HG02970 (cell line): ENCODE measurements at regions not wholly inside any gene's neighbourhood (a gene's known extent, or its start where the extent isn't known, plus 50 kb on each side); places are given as distances from the start of the nearest gene placed in this dataset.
"Not testable (repeated sequence)": the region's sequence is repeated elsewhere in the genome, so short reads cannot be mapped to it uniquely, and the experiment has no call there.

Experiments used
- ATAC-seq: cut with Tn5 transposase; IDR thresholded peaks from one replicate; pipeline ENCODE4 v1.9.1; 2021; ENCODE audit warnings: mild to moderate bottlenecking, moderate library complexity, moderate number of reproducible peaks; ENCODE audit not compliant: unreplicated experiment, low FRiP score

GRCh38 chr12:76653342-76653741, 93.8 kb upstream of the OSBPL8 start:
- ATAC-seq, result no peak

- ATAC-seq, result no peak
Observed at GRCh38 chr12:76664731-76665130, 99.2 kb upstream of the ZDHHC17 start.

GRCh38 chr12:76666290-76666835, 97.6 kb upstream of the ZDHHC17 start:
- ATAC-seq, result no peak

GRCh38 chr12:76669981-76670380, 93.9 kb upstream of the ZDHHC17 start:
- ATAC-seq, result no peak

GRCh38 chr12:76670776-76671175, 93.1 kb upstream of the ZDHHC17 start:
- ATAC-seq, result no peak

- ATAC-seq, result no peak
Observed at GRCh38 chr12:76674669-76675315, 89.1 kb upstream of the ZDHHC17 start.

GRCh38 chr12:76676261-76676660, 87.7 kb upstream of the ZDHHC17 start:
- not testable (repeated sequence) for ATAC-seq

- ATAC-seq, result no peak
Observed at GRCh38 chr12:76678992-76679391, 84.9 kb upstream of the ZDHHC17 start.

GRCh38 chr12:76679778-76680177, 84.1 kb upstream of the ZDHHC17 start:
- no peak for ATAC-seq

- no peak for ATAC-seq
Observed at GRCh38 chr12:76680940-76681339, 83.0 kb upstream of the ZDHHC17 start.

GRCh38 chr12:76685246-76685678, 78.7 kb upstream of the ZDHHC17 start:
- no peak for ATAC-seq

GRCh38 chr12:76687981-76688380, 75.9 kb upstream of the ZDHHC17 start:
- ATAC-seq, result no peak

- ATAC-seq, result no peak
Observed at GRCh38 chr12:76688631-76689030, 75.3 kb upstream of the ZDHHC17 start.

GRCh38 chr12:76690921-76691700, 72.8 kb upstream of the ZDHHC17 start:
- ATAC-seq, result no peak

GRCh38 chr12:76692846-76693245, 71.1 kb upstream of the ZDHHC17 start:
- ATAC-seq, result no peak

GRCh38 chr12:76694369-76694768, 69.5 kb upstream of the ZDHHC17 start:
- ATAC-seq, result no peak

GRCh38 chr12:76696186-76696585, 67.7 kb upstream of the ZDHHC17 start:
- no peak for ATAC-seq

GRCh38 chr12:76697849-76698248, 66.1 kb upstream of the ZDHHC17 start:
- no peak for ATAC-seq

- no peak for ATAC-seq
Observed at GRCh38 chr12:76698316-76698715, 65.6 kb upstream of the ZDHHC17 start.

GRCh38 chr12:76698966-76699365, 64.9 kb upstream of the ZDHHC17 start:
- no peak for ATAC-seq

- no peak for ATAC-seq
Observed at GRCh38 chr12:76701690-76702089, 62.2 kb upstream of the ZDHHC17 start.

GRCh38 chr12:76702946-76703345, 61.0 kb upstream of the ZDHHC17 start:
- no peak for ATAC-seq
